ENCODE measurements at regions not wholly inside any gene's neighbourhood (a gene's known extent, or its start where the extent isn't known, plus 50 kb on each side); places are given as distances from the start of the nearest gene placed in this dataset.

DNA sequence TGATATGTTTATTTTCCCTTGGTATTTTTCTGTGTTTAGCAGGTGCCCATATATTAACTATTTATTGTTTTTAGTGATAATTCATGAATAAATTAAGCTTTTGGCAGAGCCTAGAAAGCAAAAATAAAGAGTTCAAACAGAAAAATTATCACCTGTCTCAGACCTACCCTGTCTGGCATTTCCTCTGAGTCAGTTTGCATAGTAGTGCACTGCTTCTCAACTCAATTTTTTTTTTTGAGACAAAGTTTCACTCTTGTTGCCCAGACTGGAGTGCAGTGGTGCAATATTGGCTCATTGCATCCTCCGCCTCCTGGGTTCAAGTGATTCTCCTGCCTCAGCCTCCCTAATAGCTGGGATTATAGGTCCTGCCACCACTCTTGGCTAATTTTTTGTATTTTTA lies 793.9 kb downstream of the SUCLG1 start:
- TF ChIP-seq GATA2 (IDR thresholded peaks at IDR 0.05; ENCODE audit: low read depth, low read length) (no peak), GATA3 (IDR thresholded peaks at IDR 0.05; ENCODE audit: low read depth, low read length) (no peak)

Data from SH-SY5Y (cell line).